GM12878 (cell line): ENCODE measurements at regions not wholly inside any gene's neighbourhood (a gene's known extent, or its start where the extent isn't known, plus 50 kb on each side); places are given as distances from the start of the nearest gene placed in this dataset.

Experiments used
- ATAC-seq: fragments of 200-7000 bp; cut with Tn5 transposase; 3 replicates; pipeline ENCODE4 v1.9.1; 2020; ENCODE audit warnings: mild to moderate bottlenecking, moderate library complexity
- BruUV-seq: library from RNA; stranded (reverse); fragments of 400-500 nt; replicated peaks from 2 replicates; lab custom pipeline; 2021; lab: Mats Ljungman, UMichigan
- CTCF ChIA-PET: fragments of 300-600 bp; sonication (Branson Sonifier 250); formaldehyde crosslinking; extraction: SDS; loops from one replicate; lab custom pipeline; 2021; ENCODE audit warnings: inconsistent platforms; lab: Yijun Ruan, JAX
- POLR2A ChIA-PET: fragments of 350-600 bp; formaldehyde crosslinking; extraction: SDS; loops from one replicate; lab custom pipeline; 2021; ENCODE audit warnings: inconsistent platforms; lab: Charles Lee
- RAD21 ChIA-PET: fragments of 300-600 bp; sonication (Branson Sonifier 250); formaldehyde crosslinking; loops from one replicate; lab custom pipeline; 2023; ENCODE audit warnings: antibody characterized with exemption; ENCODE audit not compliant: unreplicated experiment; lab: Charles Lee
- SMC1A ChIA-PET: fragments of 300-600 bp; sonication (Branson Sonifier 250); formaldehyde crosslinking; loops from one replicate; lab custom pipeline; 2023; ENCODE audit not compliant: unreplicated experiment, uncharacterized antibody; lab: Charles Lee
- DNase-seq: peaks from one replicate; pipeline ENCODE4 v3.0.0-alpha.2; 2011; ENCODE audit warnings: low read depth, low spot score
- FAIRE-seq: peaks from 3 replicates; lab custom pipeline; 2011; peaks lifted over from hg19 to GRCh38; lab: Jason Lieb, UNC
- H2AFZ ChIP-seq: 2 replicates; pipeline ENCODE4 v1.6.0; 2011; ENCODE audit warnings: low read depth, low read length, control low read depth; ENCODE audit not compliant: control insufficient read depth
- H3K27ac ChIP-seq: 2 replicates; pipeline ENCODE4 v1.5.1; 2011; ENCODE audit warnings: control low read depth; ENCODE audit not compliant: control insufficient read depth, insufficient read depth
- H3K27me3 ChIP-seq, 2 experiments: replicated peaks in 1 of 2; 2 replicates each; pipeline versions ENCODE4 v1.6.0 to v1.6.1; 2011; ENCODE audit warnings: low read length in 1 of 2; ENCODE audit not compliant: control insufficient read depth in 2 of 2, insufficient read depth in 2 of 2
- H3K36me3 ChIP-seq, 2 experiments: 2 replicates each; pipeline ENCODE4 v1.5.1; 2011; ENCODE audit warnings: low read length in 1 of 2; ENCODE audit not compliant: control insufficient read depth in 2 of 2, insufficient read depth in 2 of 2
- H3K4me1 ChIP-seq: 2 replicates; pipeline ENCODE4 v1.6.1; 2011; ENCODE audit warnings: mild to moderate bottlenecking, low read length, moderate library complexity, mixed read lengths; ENCODE audit not compliant: control insufficient read depth, insufficient read depth
- H3K4me2 ChIP-seq: 2 replicates; pipeline ENCODE4 v1.6.0; 2011; ENCODE audit warnings: control low read depth; ENCODE audit not compliant: control insufficient read depth, insufficient read depth
- H3K4me3 ChIP-seq: fragments of 200-600 bp; sonication (generic); 2 replicates; pipeline ENCODE4 v1.5.1; 2016
- H3K79me2 ChIP-seq: 2 replicates; pipeline ENCODE4 v1.6.0; 2011; ENCODE audit warnings: low read length; ENCODE audit not compliant: control insufficient read depth, insufficient read depth
- H3K9ac ChIP-seq: 2 replicates; pipeline ENCODE4 v1.8.0; 2011; ENCODE audit warnings: low read length, control low read depth, mixed read lengths; ENCODE audit not compliant: control insufficient read depth, insufficient read depth
- H3K9me3 ChIP-seq: replicated peaks from 3 replicates; pipeline ENCODE4 v1.5.1; 2011; ENCODE audit warnings: mild to moderate bottlenecking, low read length; ENCODE audit not compliant: control insufficient read depth, insufficient read depth
- H4K20me1 ChIP-seq: 2 replicates; pipeline ENCODE4 v1.6.0; 2011; ENCODE audit not compliant: control insufficient read depth, insufficient read depth
- BCL3 ChIP-seq: IDR thresholded peaks from 2 replicates; pipeline ENCODE4 v1.6.1; 2011; ENCODE audit warnings: borderline replicate concordance, low read depth, mild to moderate bottlenecking, moderate library complexity, low read length; ENCODE audit not compliant: insufficient read depth, poor library complexity, severe bottlenecking
- DPF2 ChIP-seq: fragments of 450-650 bp; IDR thresholded peaks from 2 replicates; pipeline ENCODE4 v1.6.1; 2017; ENCODE audit warnings: mild to moderate bottlenecking
- HCFC1 ChIP-seq: fragments of 150-350 bp; IDR thresholded peaks from 2 replicates; pipeline ENCODE4 v1.6.1; 2014; ENCODE audit warnings: low read length
- HDAC6 ChIP-seq: fragments of 200-600 bp; sonication (generic); IDR thresholded peaks from one replicate; pipeline ENCODE4 v1.8.0; 2017; ENCODE audit warnings: antibody characterized with exemption; ENCODE audit not compliant: unreplicated experiment
- HDGF ChIP-seq: fragments of 450-650 bp; IDR thresholded peaks from 2 replicates; pipeline ENCODE4 v1.6.1; 2016; ENCODE audit warnings: antibody characterized with exemption
- IKZF2 ChIP-seq, 2 experiments: fragments of 450-650 bp; IDR thresholded peaks; 2 replicates each; pipeline ENCODE4 v1.6.1; 2017; ENCODE audit warnings: mild to moderate bottlenecking in 2 of 2, moderate library complexity in 2 of 2
- PAX8 ChIP-seq: fragments of 450-650 bp; IDR thresholded peaks from 2 replicates; pipeline ENCODE4 v1.6.1; 2017; ENCODE audit warnings: mild to moderate bottlenecking, moderate library complexity
- RAD51 ChIP-seq: fragments of 450-650 bp; IDR thresholded peaks from 2 replicates; pipeline ENCODE4 v1.6.1; 2016; ENCODE audit warnings: moderate library complexity, mild to moderate bottlenecking, inconsistent platforms
- SUPT20H ChIP-seq: IDR thresholded peaks from 2 replicates; pipeline ENCODE4 v1.6.1; 2011; ENCODE audit warnings: low read depth, mild to moderate bottlenecking, low read length, moderate library complexity, borderline replicate concordance; ENCODE audit not compliant: control insufficient read depth
- TBL1XR1 ChIP-seq: IDR thresholded peaks from 2 replicates; pipeline ENCODE4 v1.6.1; 2012; ENCODE audit warnings: low read depth, low read length, improper control_type of control experiment
- YBX1 ChIP-seq: fragments of 450-650 bp; IDR thresholded peaks from 2 replicates; pipeline ENCODE4 v1.6.1; 2016; ENCODE audit warnings: antibody characterized with exemption
- WGBS: methylation state at CpG from one replicate; pipeline ENCODE4 v1.1.6; 2016; ENCODE audit warnings: low lambda C conversion rate; ENCODE audit not compliant: insufficient replicate concordance, insufficient coverage; ENCODE audit errors: missing lambda C conversion rate; 5-methylcytosine and 5-hydroxymethylcytosine counted together
- in situ Hi-C: fragments of 300-500 bp; cut with MboI; formaldehyde crosslinking; loops from 9 replicates; pipeline ENCODE4 v1.14.3; 2018; ENCODE audit warnings: mixed read lengths
- intact Hi-C: fragments of 100-400 bp; cut with micrococcal nuclease; formaldehyde crosslinking; loops from one replicate; pipeline ENCODE4 v1.14.2; 2022; ENCODE audit not compliant: unreplicated experiment
- TF ChIP-seq, protein P1 (sequence below): fragments of 450-650 bp; IDR thresholded peaks from 2 replicates; pipeline ENCODE4 v1.6.1; 2017; ENCODE audit warnings: mild to moderate bottlenecking, moderate library complexity
- TF ChIP-seq, protein P2 (sequence below): fragments of 150-350 bp; IDR thresholded peaks from 2 replicates; pipeline ENCODE4 v1.6.1; 2014; ENCODE audit warnings: mild to moderate bottlenecking, low read depth, low read length
- TF ChIP-seq, protein P3 (sequence below): fragments of 450-650 bp; formaldehyde crosslinking; IDR thresholded peaks from 2 replicates; pipeline ENCODE4 v1.4.0; 2022; ENCODE audit warnings: mild to moderate bottlenecking, moderate library complexity

GRCh38 chr13:112256716-112257494, 119.2 kb upstream of the SPACA7 start:
- ATAC-seq (no peak), DNase-seq (no peak), FAIRE-seq (no peak)
- Histone ChIP-seq H3K4me1 (no peaks in the 10 kb centered on the region), H2AFZ (no peak overlapping the region), H3K36me3 (no peaks in the 10 kb centered on the region; a peak in 1 of 4 replicates), H3K27ac (no peak overlapping the region), H3K9ac (no peak overlapping the region), H4K20me1 (no peaks in the 10 kb centered on the region), H3K4me2 (no peak overlapping the region), H3K27me3 (no peaks in the 10 kb centered on the region), H3K79me2 (no peaks in the 10 kb centered on the region), H3K9me3 (no peaks in the 10 kb centered on the region; the same call in 2 of the 3 replicates), H3K4me3 (no peak overlapping the region)
- POLR2A ChIA-PET = no interaction called here
- in situ Hi-C loops (no loop called here), intact Hi-C loops (no loop called here)
- 38% methylated on average over 12 of the region's 12 CpGs for WGBS
- CTCF ChIA-PET = interaction anchor here (1.3 kb wide), 1 partner anchor 186 kb away, joined by 3 read pairs; no protein-coding TSS in a partner anchor
- no TSS peak for BruUV-seq
- SMC1A ChIA-PET = no interaction called here
- RAD21 ChIA-PET = no interaction called here
- TF ChIP-seq, protein P1, sequence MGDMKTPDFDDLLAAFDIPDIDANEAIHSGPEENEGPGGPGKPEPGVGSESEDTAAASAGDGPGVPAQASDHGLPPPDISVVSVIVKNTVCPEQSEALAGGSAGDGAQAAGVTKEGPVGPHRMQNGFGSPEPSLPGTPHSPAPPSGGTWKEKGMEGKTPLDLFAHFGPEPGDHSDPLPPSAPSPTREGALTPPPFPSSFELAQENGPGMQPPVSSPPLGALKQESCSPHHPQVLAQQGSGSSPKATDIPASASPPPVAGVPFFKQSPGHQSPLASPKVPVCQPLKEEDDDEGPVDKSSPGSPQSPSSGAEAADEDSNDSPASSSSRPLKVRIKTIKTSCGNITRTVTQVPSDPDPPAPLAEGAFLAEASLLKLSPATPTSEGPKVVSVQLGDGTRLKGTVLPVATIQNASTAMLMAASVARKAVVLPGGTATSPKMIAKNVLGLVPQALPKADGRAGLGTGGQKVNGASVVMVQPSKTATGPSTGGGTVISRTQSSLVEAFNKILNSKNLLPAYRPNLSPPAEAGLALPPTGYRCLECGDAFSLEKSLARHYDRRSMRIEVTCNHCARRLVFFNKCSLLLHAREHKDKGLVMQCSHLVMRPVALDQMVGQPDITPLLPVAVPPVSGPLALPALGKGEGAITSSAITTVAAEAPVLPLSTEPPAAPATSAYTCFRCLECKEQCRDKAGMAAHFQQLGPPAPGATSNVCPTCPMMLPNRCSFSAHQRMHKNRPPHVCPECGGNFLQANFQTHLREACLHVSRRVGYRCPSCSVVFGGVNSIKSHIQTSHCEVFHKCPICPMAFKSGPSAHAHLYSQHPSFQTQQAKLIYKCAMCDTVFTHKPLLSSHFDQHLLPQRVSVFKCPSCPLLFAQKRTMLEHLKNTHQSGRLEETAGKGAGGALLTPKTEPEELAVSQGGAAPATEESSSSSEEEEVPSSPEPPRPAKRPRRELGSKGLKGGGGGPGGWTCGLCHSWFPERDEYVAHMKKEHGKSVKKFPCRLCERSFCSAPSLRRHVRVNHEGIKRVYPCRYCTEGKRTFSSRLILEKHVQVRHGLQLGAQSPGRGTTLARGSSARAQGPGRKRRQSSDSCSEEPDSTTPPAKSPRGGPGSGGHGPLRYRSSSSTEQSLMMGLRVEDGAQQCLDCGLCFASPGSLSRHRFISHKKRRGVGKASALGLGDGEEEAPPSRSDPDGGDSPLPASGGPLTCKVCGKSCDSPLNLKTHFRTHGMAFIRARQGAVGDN = no peak
- TF ChIP-seq YBX1 (no peak), PAX8 (no peak), SUPT20H (no peak), TBL1XR1 (no peak), HDGF (no peak), HDAC6 (no peak), BCL3 (no peak), IKZF2 (IDR thresholded peaks at IDR 0.05) (no peak), RAD51 (no peak), DPF2 (no peak), HCFC1 (no peak)
- TF ChIP-seq, protein P2, sequence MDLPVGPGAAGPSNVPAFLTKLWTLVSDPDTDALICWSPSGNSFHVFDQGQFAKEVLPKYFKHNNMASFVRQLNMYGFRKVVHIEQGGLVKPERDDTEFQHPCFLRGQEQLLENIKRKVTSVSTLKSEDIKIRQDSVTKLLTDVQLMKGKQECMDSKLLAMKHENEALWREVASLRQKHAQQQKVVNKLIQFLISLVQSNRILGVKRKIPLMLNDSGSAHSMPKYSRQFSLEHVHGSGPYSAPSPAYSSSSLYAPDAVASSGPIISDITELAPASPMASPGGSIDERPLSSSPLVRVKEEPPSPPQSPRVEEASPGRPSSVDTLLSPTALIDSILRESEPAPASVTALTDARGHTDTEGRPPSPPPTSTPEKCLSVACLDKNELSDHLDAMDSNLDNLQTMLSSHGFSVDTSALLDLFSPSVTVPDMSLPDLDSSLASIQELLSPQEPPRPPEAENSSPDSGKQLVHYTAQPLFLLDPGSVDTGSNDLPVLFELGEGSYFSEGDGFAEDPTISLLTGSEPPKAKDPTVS = no peak
- TF ChIP-seq, protein P3, sequence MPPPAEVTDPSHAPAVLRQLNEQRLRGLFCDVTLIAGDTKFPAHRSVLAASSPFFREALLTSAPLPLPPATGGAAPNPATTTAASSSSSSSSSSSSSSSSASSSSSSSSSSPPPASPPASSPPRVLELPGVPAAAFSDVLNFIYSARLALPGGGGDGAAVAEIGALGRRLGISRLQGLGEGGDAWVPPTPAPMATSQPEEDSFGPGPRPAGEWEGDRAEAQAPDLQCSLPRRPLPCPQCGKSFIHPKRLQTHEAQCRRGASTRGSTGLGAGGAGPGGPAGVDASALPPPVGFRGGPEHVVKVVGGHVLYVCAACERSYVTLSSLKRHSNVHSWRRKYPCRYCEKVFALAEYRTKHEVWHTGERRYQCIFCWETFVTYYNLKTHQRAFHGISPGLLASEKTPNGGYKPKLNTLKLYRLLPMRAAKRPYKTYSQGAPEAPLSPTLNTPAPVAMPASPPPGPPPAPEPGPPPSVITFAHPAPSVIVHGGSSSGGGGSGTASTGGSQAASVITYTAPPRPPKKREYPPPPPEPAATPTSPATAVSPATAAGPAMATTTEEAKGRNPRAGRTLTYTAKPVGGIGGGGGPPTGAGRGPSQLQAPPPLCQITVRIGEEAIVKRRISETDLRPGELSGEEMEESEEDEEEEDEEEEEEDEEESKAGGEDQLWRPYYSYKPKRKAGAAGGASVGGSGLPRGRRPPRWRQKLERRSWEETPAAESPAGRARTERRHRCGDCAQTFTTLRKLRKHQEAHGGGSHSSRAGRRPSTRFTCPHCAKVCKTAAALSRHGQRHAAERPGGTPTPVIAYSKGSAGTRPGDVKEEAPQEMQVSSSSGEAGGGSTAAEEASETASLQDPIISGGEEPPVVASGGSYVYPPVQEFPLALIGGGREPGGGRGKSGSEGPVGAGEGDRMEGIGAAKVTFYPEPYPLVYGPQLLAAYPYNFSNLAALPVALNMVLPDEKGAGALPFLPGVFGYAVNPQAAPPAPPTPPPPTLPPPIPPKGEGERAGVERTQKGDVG = no peak
